Activated T-cell treated with anti-CD3 and anti-CD28 coated beads for 24 hours (primary cell): ENCODE measurements at regions not wholly inside any gene's neighbourhood (a gene's known extent, or its start where the extent isn't known, plus 50 kb on each side); places are given as distances from the start of the nearest gene placed in this dataset.

Experiments
- DNase-seq: peaks from one replicate; pipeline ENCODE4 v3.0.0-alpha.2; 2020; ENCODE audit warnings: low read depth

GRCh38 chr10:113326160-113327111 lies 226.4 kb upstream of the HABP2 start:
- peak; percentile 18 for DNase-seq

GRCh38 chr10:113329121-113329596 lies 223.7 kb upstream of the HABP2 start:
- no peak for DNase-seq

- DNase-seq = no peak
Observed at GRCh38 chr10:113331961-113332360, 220.9 kb upstream of the HABP2 start.

- DNase-seq = no peak
Observed at GRCh38 chr10:113333313-113333712, 219.5 kb upstream of the HABP2 start.

GRCh38 chr10:113335592-113335991 lies 217.3 kb upstream of the HABP2 start:
- DNase-seq = no peak

- DNase-seq = no peak
Observed at GRCh38 chr10:113336549-113337130, 216.2 kb upstream of the HABP2 start.

- DNase-seq = no peak
Observed at GRCh38 chr10:113337142-113337541, 215.7 kb upstream of the HABP2 start.

GRCh38 chr10:113339121-113339520 lies 213.7 kb upstream of the HABP2 start:
- DNase-seq = no peak

GRCh38 chr10:113340282-113340681 lies 212.6 kb upstream of the HABP2 start:
- no peak for DNase-seq

GRCh38 chr10:113341138-113341537 lies 211.7 kb upstream of the HABP2 start:
- DNase-seq = no peak

- no peak for DNase-seq
Observed at GRCh38 chr10:113345826-113346624, 206.8 kb upstream of the HABP2 start.

GRCh38 chr10:113347508-113347907 lies 205.3 kb upstream of the HABP2 start:
- DNase-seq = no peak

- DNase-seq = no peak
Observed at GRCh38 chr10:113348694-113349093, 204.2 kb upstream of the HABP2 start.

- DNase-seq = no peak
Observed at GRCh38 chr10:113350311-113351040, 202.4 kb upstream of the HABP2 start.

GRCh38 chr10:113354711-113355110 lies 198.1 kb upstream of the HABP2 start:
- DNase-seq = no peak

- no peak for DNase-seq
Observed at GRCh38 chr10:113356794-113357680, 195.8 kb upstream of the HABP2 start.

- DNase-seq = no peak
Observed at GRCh38 chr10:113357681-113358300, 195.1 kb upstream of the HABP2 start.

- DNase-seq = no peak
Observed at GRCh38 chr10:113359655-113360054, 193.2 kb upstream of the HABP2 start.

- no peak for DNase-seq
Observed at GRCh38 chr10:113360870-113361269, 192.0 kb upstream of the HABP2 start.

- no peak for DNase-seq
Observed at GRCh38 chr10:113362645-113363091, 190.2 kb upstream of the HABP2 start.
